ENCODE measurements at regions not wholly inside any gene's neighbourhood (a gene's known extent, or its start where the extent isn't known, plus 50 kb on each side); places are given as distances from the start of the nearest gene placed in this dataset.

GRCh38 chrX:131816551-131817136, 206.5 kb upstream of the STK26 start:
- Histone ChIP-seq H3K9me3 (ENCODE audit: control insufficient read depth, low read length) (peaks cover 48% of the 10 kb centered on the region), H3K4me3 (ENCODE audit: low read length) (no peak overlapping the region), H3K4me1 (ENCODE audit: control insufficient read depth, insufficient read depth, low read length) (no peaks in the 10 kb centered on the region), H3K9ac (ENCODE audit: extremely low read depth, low read length, poor library complexity, severe bottlenecking) (no peak overlapping the region), H3K27me3 (ENCODE audit: control insufficient read depth, insufficient read depth, low read length, poor library complexity, severe bottlenecking) (no peaks in the 10 kb centered on the region), H3K36me3 (ENCODE audit: control insufficient read depth, insufficient read depth, low read length) (peaks cover 52% of the 10 kb centered on the region), H3K27ac (ENCODE audit: low read depth, low read length) (no peak overlapping the region)
- H3K36me3 Mint-ChIP-seq (ENCODE audit: low read depth): peaks cover 80% of the 10 kb centered on the region
- no peak overlapping the region for H3K27ac Mint-ChIP-seq
- 95% methylated on average over 9 of the region's 9 CpGs; no CpG with 5 or more reads in 1 of the 2 experiments for WGBS, 2 experiments (ENCODE audit: insufficient coverage in 1 of 2, insufficient read length in 1 of 2)
- no peak overlapping the region for H3K4me3 Mint-ChIP-seq
- peaks cover 43% of the 10 kb centered on the region for H3K9me3 Mint-ChIP-seq
- H3K4me1 Mint-ChIP-seq: no peaks in the 10 kb centered on the region
- TF ChIP-seq CTCF (conservative IDR thresholded peaks at IDR 0.05): no peak
- DNase-seq: no peak
- H3K27me3 Mint-ChIP-seq (ENCODE audit: insufficient read depth): no peaks in the 10 kb centered on the region

GRCh38 chrX:131818297-131818936, 204.7 kb upstream of the STK26 start:
- H3K9me3 ChIP-seq (ENCODE audit: control insufficient read depth, low read length): peaks cover 52% of the 10 kb centered on the region
- no peaks in the 10 kb centered on the region for H3K4me1 ChIP-seq (ENCODE audit: control insufficient read depth, insufficient read depth, low read length)
- Mint-ChIP-seq H3K27ac (no peak overlapping the region), H3K9me3 (peaks cover 43% of the 10 kb centered on the region), H3K4me3 (no peak overlapping the region), H3K4me1 (no peaks in the 10 kb centered on the region), H3K27me3 (ENCODE audit: insufficient read depth) (no peaks in the 10 kb centered on the region), H3K36me3 (ENCODE audit: low read depth) (peaks cover 89% of the 10 kb centered on the region)
- H3K36me3 ChIP-seq (ENCODE audit: control insufficient read depth, insufficient read depth, low read length): peaks cover 68% of the 10 kb centered on the region
- no peak for DNase-seq
- no peak overlapping the region for H3K27ac ChIP-seq (ENCODE audit: low read depth, low read length)
- no peak for TF ChIP-seq CTCF (conservative IDR thresholded peaks at IDR 0.05)
- H3K27me3 ChIP-seq (ENCODE audit: control insufficient read depth, insufficient read depth, low read length, poor library complexity, severe bottlenecking): no peaks in the 10 kb centered on the region
- H3K4me3 ChIP-seq (ENCODE audit: low read length): no peak overlapping the region
- H3K9ac ChIP-seq (ENCODE audit: extremely low read depth, low read length, poor library complexity, severe bottlenecking): no peak overlapping the region
- WGBS, 2 experiments (ENCODE audit: insufficient coverage in 1 of 2, insufficient read length in 1 of 2): 98% methylated on average over 5 of the region's 5 CpGs; no CpG with 5 or more reads in 1 of the 2 experiments

- Histone ChIP-seq H3K4me1 (ENCODE audit: control insufficient read depth, insufficient read depth, low read length) (no peaks in the 10 kb centered on the region), H3K9ac (ENCODE audit: extremely low read depth, low read length, poor library complexity, severe bottlenecking) (no peak overlapping the region), H3K4me3 (ENCODE audit: low read length) (no peak overlapping the region), H3K9me3 (ENCODE audit: control insufficient read depth, low read length) (peaks cover 32% of the 10 kb centered on the region), H3K27me3 (ENCODE audit: control insufficient read depth, insufficient read depth, low read length, poor library complexity, severe bottlenecking) (no peaks in the 10 kb centered on the region), H3K36me3 (ENCODE audit: control insufficient read depth, insufficient read depth, low read length) (peaks cover 81% of the 10 kb centered on the region), H3K27ac (ENCODE audit: low read depth, low read length) (no peak overlapping the region)
- no peak for TF ChIP-seq CTCF (conservative IDR thresholded peaks at IDR 0.05)
- Mint-ChIP-seq H3K27me3 (ENCODE audit: insufficient read depth) (no peaks in the 10 kb centered on the region), H3K27ac (no peak overlapping the region), H3K9me3 (peaks cover 25% of the 10 kb centered on the region), H3K4me3 (no peak overlapping the region), H3K36me3 (ENCODE audit: low read depth) (peaks cover 84% of the 10 kb centered on the region), H3K4me1 (peaks cover 15% of the 10 kb centered on the region)
- WGBS, 2 experiments (ENCODE audit: insufficient coverage in 1 of 2, insufficient read length in 1 of 2): 94 to 98% methylated on average over 3 to 21 of the region's 22 CpGs
- DNase-seq: no peak
Measured at GRCh38 chrX:131821945-131822622, 201.0 kb upstream of the STK26 start.
